ENCODE measurements at regions not wholly inside any gene's neighbourhood (a gene's known extent, or its start where the extent isn't known, plus 50 kb on each side); places are given as distances from the start of the nearest gene placed in this dataset.

- WGBS: 93% methylated on average over 23 of the region's 23 CpGs
- TF ChIP-seq HNF4A (conservative IDR thresholded peaks at IDR 0.05): no peak
- no peak for TF ChIP-seq REST (IDR thresholded peaks at IDR 0.05)
- TF ChIP-seq RXRA (IDR thresholded peaks at IDR 0.05): no peak
- no peak for TF ChIP-seq FOXA1 (IDR thresholded peaks at IDR 0.05)
- TF ChIP-seq MAX (IDR thresholded peaks at IDR 0.05): no peak
- TF ChIP-seq ZBTB33 (IDR thresholded peaks at IDR 0.05): no peak
- TF ChIP-seq HNF4G (IDR thresholded peaks at IDR 0.05): no peak
- no peak for TF ChIP-seq EGR1 (IDR thresholded peaks at IDR 0.05; ENCODE audit: low read depth in 2 of 2)
- TF ChIP-seq YY1 (IDR thresholded peaks at IDR 0.05): no peak
- Histone ChIP-seq H3K36me3 (ENCODE audit: control insufficient read depth in 4 of 4, insufficient read depth in 3 of 4, low read depth in 1 of 4, low read length in 3 of 4) (no peaks in the 10 kb centered on the region), H3K9ac (ENCODE audit: low read depth in 1 of 2, low read length in 2 of 2) (no peak overlapping the region), H3K9me3 (ENCODE audit: control insufficient read depth in 4 of 4, low read length in 3 of 4) (no peaks in the 10 kb centered on the region), H3K27me3 (ENCODE audit: control insufficient read depth in 4 of 4, insufficient read depth in 4 of 4, low read length in 3 of 4) (no peaks in the 10 kb centered on the region), H3K4me3 (ENCODE audit: low read depth in 1 of 3, low read length in 3 of 3) (no peak overlapping the region), H3K27ac (ENCODE audit: low read depth in 1 of 2, low read length in 2 of 2) (no peak overlapping the region), H3K4me1 (ENCODE audit: control insufficient read depth in 4 of 4, insufficient read depth in 4 of 4, low read length in 3 of 4) (no peaks in the 10 kb centered on the region)
- no peak for DNase-seq (ENCODE audit: low spot score)
Measured at GRCh38 chr20:24052599-24053275, 64.2 kb upstream of the GGTLC1 start.

GRCh38 chr20:24051160-24051559 lies 62.6 kb upstream of the GGTLC1 start:
- TF ChIP-seq CTCF (IDR thresholded peaks at IDR 0.05; ENCODE audit: low read depth, low read length, missing input control) (no peak), ZBTB33 (IDR thresholded peaks at IDR 0.05) (no peak), GABPA (IDR thresholded peaks at IDR 0.05 in 1 of 2, conservative IDR thresholded peaks at IDR 0.05 in 1 of 2) (no peak), RXRA (IDR thresholded peaks at IDR 0.05) (no peak), TAF1 (conservative IDR thresholded peaks at IDR 0.05) (no peak), FOXA2 (IDR thresholded peaks at IDR 0.05) (no peak), EGR1 (IDR thresholded peaks at IDR 0.05; ENCODE audit: low read depth in 2 of 2) (no peak), MAX (IDR thresholded peaks at IDR 0.05) (no peak), SP1 (IDR thresholded peaks at IDR 0.05) (no peak), HNF4G (IDR thresholded peaks at IDR 0.05) (no peak), YY1 (IDR thresholded peaks at IDR 0.05) (no peak), NR2F2 (IDR thresholded peaks at IDR 0.05) (no peak), FOXA1 (IDR thresholded peaks at IDR 0.05) (no peak), JUND (IDR thresholded peaks at IDR 0.05) (no peak)
- Histone ChIP-seq H3K9ac (ENCODE audit: low read depth in 1 of 2, low read length in 2 of 2) (no peak overlapping the region), H3K27ac (ENCODE audit: low read depth in 1 of 2, low read length in 2 of 2) (no peak overlapping the region), H3K4me1 (ENCODE audit: control insufficient read depth in 4 of 4, insufficient read depth in 4 of 4, low read length in 3 of 4) (no peaks in the 10 kb centered on the region), H3K27me3 (ENCODE audit: control insufficient read depth in 4 of 4, insufficient read depth in 4 of 4, low read length in 3 of 4) (no peaks in the 10 kb centered on the region), H3K4me3 (ENCODE audit: low read depth in 1 of 3, low read length in 3 of 3) (no peak overlapping the region), H3K36me3 (ENCODE audit: control insufficient read depth in 4 of 4, insufficient read depth in 3 of 4, low read depth in 1 of 4, low read length in 3 of 4) (no peaks in the 10 kb centered on the region), H3K9me3 (ENCODE audit: control insufficient read depth in 4 of 4, low read length in 3 of 4) (no peaks in the 10 kb centered on the region)
- 64% methylated on average over 2 of the region's 2 CpGs for WGBS
- no peak for DNase-seq (ENCODE audit: low spot score)
